ENCODE measurements at regions not wholly inside any gene's neighbourhood (a gene's known extent, or its start where the extent isn't known, plus 50 kb on each side); places are given as distances from the start of the nearest gene placed in this dataset.
"Not testable (repeated sequence)": the region's sequence is repeated elsewhere in the genome, so short reads cannot be mapped to it uniquely, and the experiment has no call there.

DNA sequence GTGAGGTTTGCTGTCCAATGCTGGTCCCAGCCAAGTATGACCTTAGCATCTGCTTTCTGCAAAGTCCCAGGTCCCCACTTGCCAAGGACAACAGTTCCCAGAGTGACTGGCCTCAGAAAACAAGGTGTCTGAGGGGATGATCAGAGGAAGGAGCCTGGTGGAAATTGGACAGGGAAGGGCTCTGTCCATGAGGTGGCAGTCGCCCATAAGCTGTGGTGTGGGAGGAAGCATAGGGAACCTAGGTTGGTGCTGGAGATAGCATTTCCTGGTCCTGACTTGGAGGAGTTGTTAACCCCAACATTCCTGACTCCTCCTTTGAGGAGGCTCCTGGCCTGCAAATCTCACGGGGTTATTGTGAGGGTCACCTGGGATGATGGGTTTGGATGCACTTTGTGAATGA, 77.8 kb downstream of the LIMS4 start:
- not testable (repeated sequence) for H3K36me3 Mint-ChIP-seq; H3K4me3 Mint-ChIP-seq; H3K27ac Mint-ChIP-seq; DNase-seq (ENCODE audit: low spot score in 2 of 2, unreplicated experiment in 2 of 2); H3K4me1 Mint-ChIP-seq; H3K9me3 Mint-ChIP-seq; H3K27me3 Mint-ChIP-seq (ENCODE audit: low read depth)

DNA sequence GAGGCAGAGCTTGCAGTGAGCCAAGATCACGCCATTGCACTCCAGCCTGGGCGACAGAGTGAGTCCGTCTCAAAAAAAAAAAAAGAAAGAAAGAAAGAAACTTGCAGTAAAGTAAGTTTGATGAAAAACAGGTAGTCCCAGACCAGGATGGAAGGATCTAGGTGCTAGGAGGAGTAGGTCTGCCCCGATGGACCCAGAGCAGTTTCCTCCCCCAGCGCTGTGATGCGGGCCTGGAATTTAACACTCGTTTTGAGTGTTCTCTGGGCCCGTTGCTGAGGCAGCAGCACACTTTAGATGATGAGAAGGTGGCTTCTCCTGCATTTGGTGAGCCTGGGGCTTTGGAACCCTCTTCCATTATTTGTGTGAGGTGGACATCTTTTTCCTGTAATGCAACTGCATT, 80.2 kb downstream of the LIMS4 start:
- H3K27me3 Mint-ChIP-seq (ENCODE audit: low read depth); H3K36me3 Mint-ChIP-seq; H3K4me3 Mint-ChIP-seq; H3K9me3 Mint-ChIP-seq; H3K4me1 Mint-ChIP-seq; DNase-seq (ENCODE audit: low spot score in 2 of 2, unreplicated experiment in 2 of 2); H3K27ac Mint-ChIP-seq: not testable (repeated sequence)

DNA sequence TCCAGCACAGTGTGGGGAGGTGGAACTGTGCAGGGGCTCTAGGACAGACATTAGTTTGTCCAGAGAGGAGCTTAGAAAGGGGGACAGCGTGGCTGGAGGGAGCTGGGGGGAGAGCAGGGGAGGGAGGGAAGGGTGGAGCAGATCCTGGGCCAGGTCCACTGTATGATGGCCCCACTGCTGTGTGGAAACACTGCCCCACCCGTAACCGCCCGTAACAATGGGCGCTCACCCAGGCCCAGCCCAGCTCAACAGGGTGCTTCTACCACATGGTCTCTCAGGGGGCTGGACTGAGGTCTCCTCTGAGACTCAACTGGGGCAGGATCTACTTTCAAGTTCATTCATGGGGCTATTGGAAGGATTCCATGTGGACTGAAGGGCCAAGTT, 81.6 kb downstream of the LIMS4 start:
- H3K9me3 Mint-ChIP-seq; H3K36me3 Mint-ChIP-seq; H3K27ac Mint-ChIP-seq; H3K27me3 Mint-ChIP-seq (ENCODE audit: low read depth); H3K4me1 Mint-ChIP-seq; DNase-seq (ENCODE audit: low spot score in 2 of 2, unreplicated experiment in 2 of 2); H3K4me3 Mint-ChIP-seq: not testable (repeated sequence)

DNA sequence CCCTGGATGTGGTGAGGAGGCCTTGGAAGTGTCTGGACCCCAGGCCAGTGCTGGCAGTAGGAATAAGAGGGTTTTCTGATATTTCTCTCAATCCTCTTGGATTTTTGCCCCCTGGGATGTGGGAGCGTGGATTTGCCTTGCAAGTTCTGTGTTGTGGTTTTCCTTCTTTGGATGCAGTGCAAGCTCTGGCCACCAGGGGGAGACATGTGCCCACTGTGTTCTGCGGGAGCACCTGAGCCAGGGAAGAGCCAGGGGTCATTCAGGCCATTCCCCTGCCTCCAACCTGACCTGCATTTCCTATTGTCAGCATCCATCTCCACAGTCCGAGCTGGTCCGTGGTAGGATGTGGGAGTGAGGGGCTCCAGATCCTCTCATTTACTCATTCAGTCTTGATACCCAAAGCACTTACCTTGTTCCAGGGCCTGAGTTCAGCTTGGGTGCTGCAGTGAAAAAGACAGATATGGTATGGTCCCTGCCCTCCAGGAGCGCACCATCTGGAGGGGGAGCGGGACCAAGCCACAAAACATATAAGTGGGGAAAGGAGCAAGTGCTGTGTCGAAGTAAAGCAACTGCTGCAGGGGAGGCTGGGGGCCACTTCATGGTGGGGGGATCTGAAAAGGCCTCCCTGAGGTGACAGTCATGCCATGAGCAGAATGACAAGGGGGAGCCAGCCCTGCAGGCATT, 82.1 kb downstream of the LIMS4 start:
- H3K9me3 Mint-ChIP-seq; H3K27me3 Mint-ChIP-seq (ENCODE audit: low read depth); H3K27ac Mint-ChIP-seq; H3K4me3 Mint-ChIP-seq; H3K36me3 Mint-ChIP-seq; DNase-seq (ENCODE audit: low spot score in 2 of 2, unreplicated experiment in 2 of 2); H3K4me1 Mint-ChIP-seq: not testable (repeated sequence)

DNA sequence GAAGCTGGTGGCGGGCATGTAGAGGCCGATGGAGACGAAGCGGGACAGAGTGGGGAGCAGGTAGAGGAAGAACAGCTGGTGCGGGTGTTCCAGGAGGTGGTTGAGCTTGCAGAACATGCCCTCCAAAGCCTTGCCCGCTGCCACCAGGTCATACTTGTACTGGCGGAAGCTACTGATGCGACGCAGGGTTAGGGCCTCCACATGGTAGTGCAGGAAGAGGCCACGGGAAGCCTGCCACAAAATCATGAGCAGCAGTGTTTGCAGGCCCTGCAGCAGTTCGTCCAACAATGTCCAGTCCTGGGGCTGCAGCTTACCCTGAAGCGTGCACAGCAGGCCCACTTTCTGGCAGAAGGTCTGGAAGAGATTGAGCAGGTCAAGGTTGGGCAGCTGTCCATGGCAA, 85.6 kb downstream of the LIMS4 start:
- H3K27ac Mint-ChIP-seq; H3K9me3 Mint-ChIP-seq; DNase-seq (ENCODE audit: low spot score in 2 of 2, unreplicated experiment in 2 of 2); H3K36me3 Mint-ChIP-seq; H3K4me1 Mint-ChIP-seq; H3K27me3 Mint-ChIP-seq (ENCODE audit: low read depth); H3K4me3 Mint-ChIP-seq: not testable (repeated sequence)

DNA sequence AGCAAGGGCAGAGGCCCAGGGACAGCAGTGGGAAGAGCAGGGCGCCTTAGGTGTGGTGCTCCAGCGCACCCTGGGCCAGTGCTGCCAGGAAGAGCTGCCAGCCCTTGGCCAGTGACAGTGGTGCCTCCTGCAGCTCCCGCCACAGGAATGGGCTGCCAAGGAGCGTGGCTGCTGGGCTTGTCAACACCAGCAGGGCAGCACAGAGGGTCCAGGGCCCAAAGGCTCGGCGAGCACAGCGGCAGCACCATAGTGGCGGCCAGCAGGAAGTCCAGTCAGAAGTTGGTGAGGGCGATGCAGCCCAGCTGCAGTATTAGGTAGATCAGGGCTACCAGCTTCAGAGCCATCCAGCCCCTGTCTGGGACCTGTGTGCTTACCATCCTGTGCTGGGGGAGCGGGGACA, 86.1 kb downstream of the LIMS4 start:
- not testable (repeated sequence) for H3K9me3 Mint-ChIP-seq; H3K4me3 Mint-ChIP-seq; H3K4me1 Mint-ChIP-seq; DNase-seq (ENCODE audit: low spot score in 2 of 2, unreplicated experiment in 2 of 2); H3K27me3 Mint-ChIP-seq (ENCODE audit: low read depth); H3K36me3 Mint-ChIP-seq; H3K27ac Mint-ChIP-seq

DNA sequence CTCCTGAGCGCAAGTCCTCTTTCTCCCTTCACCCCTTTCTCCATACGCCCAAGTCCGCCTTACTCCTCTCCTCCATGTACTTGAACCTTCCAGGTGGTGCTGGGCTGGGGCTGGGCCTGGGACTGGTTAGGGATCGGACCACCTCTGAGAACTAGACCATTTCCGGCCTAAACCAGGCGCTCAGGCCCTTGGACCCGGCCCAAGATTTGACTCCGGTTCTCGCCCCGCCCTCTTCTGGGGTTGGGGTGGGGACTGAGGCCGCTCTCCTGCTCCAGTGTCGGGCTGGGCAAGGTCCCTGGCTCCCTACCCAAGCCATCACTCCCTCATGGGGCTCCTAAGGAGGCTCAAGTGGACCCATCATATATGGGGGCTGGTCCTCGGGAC, 87.9 kb downstream of the LIMS4 start:
- H3K4me1 Mint-ChIP-seq; DNase-seq (ENCODE audit: low spot score in 2 of 2, unreplicated experiment in 2 of 2); H3K36me3 Mint-ChIP-seq; H3K9me3 Mint-ChIP-seq; H3K4me3 Mint-ChIP-seq; H3K27ac Mint-ChIP-seq; H3K27me3 Mint-ChIP-seq (ENCODE audit: low read depth): not testable (repeated sequence)

DNA sequence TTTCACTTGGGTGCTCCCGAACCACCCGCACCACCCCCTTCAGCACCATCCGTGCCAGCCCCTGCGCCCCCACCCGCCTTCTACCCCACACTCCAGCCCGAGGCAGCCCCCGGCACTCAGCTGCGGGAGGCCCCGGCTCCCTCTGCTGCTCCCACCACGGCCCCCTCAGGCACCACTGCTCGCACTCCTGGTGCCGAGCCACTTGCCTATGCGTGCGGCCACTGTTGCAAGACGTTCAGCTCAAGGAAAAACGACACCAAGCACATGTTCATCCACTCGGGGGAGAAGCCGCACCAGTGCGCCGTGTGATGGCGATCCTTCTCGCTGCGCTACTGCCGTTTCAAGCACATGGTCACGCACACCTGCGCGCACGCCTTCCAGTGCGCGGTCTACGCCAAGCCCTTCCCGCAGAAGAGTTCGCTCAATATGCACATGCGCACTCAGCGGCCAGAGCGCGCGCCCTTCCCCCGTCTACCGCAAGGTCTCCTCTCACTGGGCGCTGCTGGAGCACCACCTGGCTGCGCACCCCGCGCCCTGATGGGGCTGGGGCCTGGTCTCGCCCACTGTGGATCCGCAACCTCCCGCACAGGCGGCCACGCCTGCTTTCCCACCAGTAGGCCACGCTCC, 88.4 kb downstream of the LIMS4 start:
- not testable (repeated sequence) for H3K4me1 Mint-ChIP-seq; H3K36me3 Mint-ChIP-seq; H3K27me3 Mint-ChIP-seq (ENCODE audit: low read depth); H3K9me3 Mint-ChIP-seq; DNase-seq (ENCODE audit: low spot score in 2 of 2, unreplicated experiment in 2 of 2); H3K4me3 Mint-ChIP-seq; H3K27ac Mint-ChIP-seq

DNA sequence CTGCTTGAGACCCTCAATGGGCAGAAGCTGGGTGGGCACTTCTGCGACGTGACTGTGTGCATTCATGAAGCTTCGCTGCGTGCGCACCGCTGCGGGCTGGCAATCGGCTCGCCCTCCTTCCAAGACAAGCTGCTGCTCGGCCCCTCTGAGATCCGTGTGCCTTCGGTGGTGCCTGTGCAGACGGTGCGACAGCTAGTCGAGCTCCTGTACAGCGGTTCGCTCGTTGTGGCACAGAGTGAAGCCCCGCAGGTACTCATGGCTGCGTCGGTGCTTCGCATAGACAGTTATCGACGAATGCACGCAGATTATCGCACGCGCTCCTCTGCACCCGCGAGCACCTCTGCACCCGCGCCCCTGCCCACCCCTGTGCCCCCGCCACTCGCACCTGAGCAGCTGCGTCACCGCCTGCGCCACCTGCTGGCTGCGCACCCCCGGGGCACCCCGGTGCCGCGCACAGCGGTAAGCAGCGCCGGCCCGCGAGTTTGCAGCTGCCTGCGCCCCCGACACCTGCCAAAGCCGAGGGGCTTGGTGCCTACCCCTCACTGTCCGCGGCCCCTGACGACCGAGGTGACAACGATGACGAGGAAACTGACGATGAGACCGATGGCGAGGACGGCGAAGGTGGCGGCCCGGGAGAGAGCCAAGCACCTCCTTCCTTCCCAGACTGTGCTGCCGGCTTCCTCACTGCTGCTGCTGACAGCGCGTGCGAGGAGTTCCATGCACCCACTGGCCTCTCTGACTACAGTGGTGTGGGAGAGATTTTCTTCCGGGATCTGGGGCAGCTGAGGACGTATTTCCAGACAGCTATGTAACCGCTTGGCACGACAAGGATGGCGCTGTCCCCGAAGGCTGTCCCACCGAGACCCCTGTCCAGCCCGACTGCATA, 89.2 kb downstream of the LIMS4 start:
- H3K27ac Mint-ChIP-seq; H3K27me3 Mint-ChIP-seq (ENCODE audit: low read depth); H3K4me3 Mint-ChIP-seq; H3K4me1 Mint-ChIP-seq; DNase-seq (ENCODE audit: low spot score in 2 of 2, unreplicated experiment in 2 of 2); H3K9me3 Mint-ChIP-seq; H3K36me3 Mint-ChIP-seq: not testable (repeated sequence)

DNA sequence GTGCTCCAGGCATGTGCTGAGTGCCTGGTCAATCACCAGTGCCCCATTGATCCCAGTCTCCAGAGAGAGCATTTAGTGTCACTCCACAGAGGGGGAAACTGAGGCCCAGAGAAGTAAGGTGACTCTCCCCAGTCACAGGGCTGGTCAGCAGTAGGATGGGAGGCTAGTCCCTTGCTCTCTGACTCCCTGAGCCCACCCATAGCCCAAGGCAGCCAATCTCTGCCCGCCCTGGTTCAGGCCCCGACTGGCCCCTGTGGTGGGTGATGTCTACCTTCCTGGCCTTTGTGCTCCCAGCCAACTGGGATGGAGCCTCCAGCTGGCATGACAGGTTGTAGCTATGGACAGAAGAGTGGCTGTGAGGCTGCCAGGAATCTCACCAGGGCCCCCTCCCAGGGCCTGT, 99.1 kb downstream of the LIMS4 start:
- H3K27ac Mint-ChIP-seq; H3K27me3 Mint-ChIP-seq (ENCODE audit: low read depth); H3K9me3 Mint-ChIP-seq; H3K36me3 Mint-ChIP-seq; H3K4me1 Mint-ChIP-seq; DNase-seq (ENCODE audit: low spot score in 2 of 2, unreplicated experiment in 2 of 2); H3K4me3 Mint-ChIP-seq: not testable (repeated sequence)

DNA sequence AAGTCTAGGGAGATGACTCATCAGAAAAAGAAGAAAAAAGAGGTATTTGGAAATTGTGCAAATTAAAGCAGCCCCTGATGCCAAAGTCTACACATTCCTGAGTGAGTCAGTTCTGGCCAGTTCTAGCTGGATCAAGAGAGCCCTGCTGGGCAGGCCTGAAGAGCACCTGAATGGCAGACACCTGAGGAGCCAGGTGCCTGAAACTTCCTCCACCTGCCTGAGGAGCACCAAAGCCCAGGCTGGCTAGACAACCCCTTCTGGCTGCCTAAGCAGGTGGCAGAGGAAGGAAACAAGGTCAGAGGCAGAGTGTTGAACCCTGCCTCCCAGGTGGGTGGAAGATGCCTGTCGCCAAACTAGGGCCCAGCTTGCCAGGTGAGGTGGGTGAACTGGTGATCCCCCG, 101.0 kb downstream of the LIMS4 start:
- not testable (repeated sequence) for H3K27me3 Mint-ChIP-seq (ENCODE audit: low read depth); H3K9me3 Mint-ChIP-seq; H3K27ac Mint-ChIP-seq; DNase-seq (ENCODE audit: low spot score in 2 of 2, unreplicated experiment in 2 of 2); H3K36me3 Mint-ChIP-seq; H3K4me3 Mint-ChIP-seq; H3K4me1 Mint-ChIP-seq

DNA sequence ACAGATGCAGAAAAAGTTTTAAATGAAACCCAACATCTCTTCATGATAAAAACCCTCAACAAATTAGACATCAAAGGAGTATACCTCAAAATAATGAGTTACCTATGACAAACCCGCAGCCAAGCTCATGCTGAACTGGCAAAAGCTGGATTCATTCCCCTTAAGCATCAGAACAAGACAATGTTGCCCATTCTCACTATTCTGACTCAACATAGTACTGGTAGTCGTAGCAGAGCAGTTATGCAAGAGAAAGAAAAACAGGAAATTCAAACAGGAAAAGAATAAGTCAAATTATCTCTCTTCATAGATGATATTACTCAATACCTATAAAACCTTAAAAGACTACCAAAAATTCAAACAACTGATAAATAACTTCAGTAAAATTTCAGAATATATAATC, 115.0 kb downstream of the LIMS4 start:
- H3K9me3 Mint-ChIP-seq; H3K4me3 Mint-ChIP-seq; H3K4me1 Mint-ChIP-seq; H3K36me3 Mint-ChIP-seq; DNase-seq (ENCODE audit: low spot score in 2 of 2, unreplicated experiment in 2 of 2); H3K27ac Mint-ChIP-seq; H3K27me3 Mint-ChIP-seq (ENCODE audit: low read depth): not testable (repeated sequence)

DNA sequence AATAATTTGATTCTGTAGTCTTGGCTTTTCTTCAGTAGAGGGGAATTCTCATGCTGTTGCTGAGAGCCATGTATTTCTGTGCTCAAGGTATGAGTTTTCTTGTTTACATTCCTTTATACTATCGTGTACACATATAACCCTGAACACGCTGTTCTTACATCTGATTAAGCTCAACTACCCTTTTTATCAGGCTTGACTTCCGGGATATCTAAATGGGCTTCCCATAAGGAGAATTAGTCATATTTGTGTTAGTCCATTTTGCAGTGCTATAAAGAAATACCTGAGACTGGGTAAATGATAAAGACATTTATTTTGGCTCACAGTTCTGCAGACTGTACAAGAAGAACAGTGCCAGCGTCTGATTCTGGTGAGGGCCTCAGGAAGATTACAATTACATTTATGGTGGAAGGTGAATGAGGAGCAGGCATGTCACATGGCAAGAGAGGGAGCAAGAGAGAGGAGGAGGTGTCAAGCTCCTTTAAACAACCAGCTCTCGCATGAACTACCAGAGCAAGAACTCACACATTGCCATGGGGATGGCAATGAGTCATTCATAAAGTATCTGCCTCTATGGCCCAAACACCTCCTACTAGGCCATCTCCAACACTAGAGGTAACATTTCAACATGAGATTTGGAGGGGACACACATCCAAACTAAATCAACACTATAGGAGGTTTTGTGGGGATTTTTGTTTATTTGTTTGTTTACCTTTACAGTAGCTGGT, 118.2 kb downstream of the LIMS4 start:
- H3K4me1 Mint-ChIP-seq; H3K27ac Mint-ChIP-seq; H3K36me3 Mint-ChIP-seq; DNase-seq (ENCODE audit: low spot score in 2 of 2, unreplicated experiment in 2 of 2); H3K4me3 Mint-ChIP-seq; H3K9me3 Mint-ChIP-seq; H3K27me3 Mint-ChIP-seq (ENCODE audit: low read depth): not testable (repeated sequence)

DNA sequence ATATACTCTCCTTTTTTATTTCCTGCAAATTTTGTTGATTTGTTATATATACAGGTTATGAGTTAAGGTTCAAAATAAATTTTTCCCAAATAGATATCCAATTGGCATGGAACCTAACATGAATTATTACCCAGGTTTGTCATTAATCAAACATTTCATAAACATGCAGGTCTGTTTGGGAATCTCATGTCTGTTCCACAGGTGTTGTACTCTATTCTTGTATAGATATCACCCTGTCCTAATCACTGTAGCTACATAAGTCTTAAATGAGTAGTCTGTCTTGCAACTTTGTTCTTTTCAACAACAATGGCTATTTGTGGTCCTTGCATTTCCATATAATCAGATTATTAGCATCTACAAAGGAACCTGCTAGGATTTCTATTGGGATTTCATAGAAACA, 121.9 kb downstream of the LIMS4 start:
- not testable (repeated sequence) for H3K27me3 Mint-ChIP-seq (ENCODE audit: low read depth); H3K4me3 Mint-ChIP-seq; H3K36me3 Mint-ChIP-seq; DNase-seq (ENCODE audit: low spot score in 2 of 2, unreplicated experiment in 2 of 2); H3K27ac Mint-ChIP-seq; H3K9me3 Mint-ChIP-seq; H3K4me1 Mint-ChIP-seq
